Psoas muscle (tissue), 7 donors: ENCODE measurements at regions not wholly inside any gene's neighbourhood (a gene's known extent, or its start where the extent isn't known, plus 50 kb on each side); places are given as distances from the start of the nearest gene placed in this dataset.

ENCODE experiments used
- ATAC-seq, 4 donors: fragments of 200-7000 bp; cut with Tn5 transposase; one replicate each; pipeline ENCODE4 v1.9.1; 2020; ENCODE audit warnings: moderate library complexity in 3 of 4, mild to moderate bottlenecking in 2 of 4
- DNase-seq, 2 donors: peaks; one replicate each; pipeline ENCODE4 v3.0.0-alpha.2; 2020
- H3K27ac ChIP-seq: fragments of 200-600 bp; one replicate; pipeline ENCODE4 v1.8.0; 2022
- H3K27me3 ChIP-seq, 3 donors: fragments of 200-600 bp in 1 of 3; one replicate each; pipeline versions ENCODE4 v1.6.1 to v1.8.0; 2013 to 2022; ENCODE audit warnings: low read length in 2 of 3, mild to moderate bottlenecking in 2 of 3, moderate library complexity in 1 of 3; ENCODE audit not compliant: insufficient read depth in 3 of 3
- H3K36me3 ChIP-seq, 2 donors: fragments of 200-600 bp in 1 of 2; one replicate each; pipeline versions ENCODE4 v1.6.1 to v1.8.0; 2013 to 2022; ENCODE audit warnings: low read depth in 1 of 2, mild to moderate bottlenecking in 1 of 2, moderate library complexity in 1 of 2; ENCODE audit not compliant: insufficient read depth in 1 of 2
- H3K4me1 ChIP-seq: fragments of 200-600 bp; one replicate; pipeline ENCODE4 v1.8.0; 2022
- H3K4me3 ChIP-seq: fragments of 200-600 bp; one replicate; pipeline ENCODE4 v1.8.0; 2022; ENCODE audit warnings: mild to moderate bottlenecking
- H3K9me3 ChIP-seq: fragments of 200-600 bp; one replicate; pipeline ENCODE4 v1.8.0; 2022
- whole genome bisulfite sequencing, 3 donors: extraction: QIAGEN DNeasy Blood & Tissue Kit; methylation state at CpG; one replicate each; pipeline versions ENCODE4 v1.1.6 to v1.1.7; 2013; 5-methylcytosine and 5-hydroxymethylcytosine counted together
- intact Hi-C, 2 donors: fragments of 100-400 bp; cut with DNase I; formaldehyde crosslinking; loops; one replicate each; pipeline versions ENCODE4 v1.11.0 to v1.14.2; 2022
- TF ChIP-seq, protein P1 (sequence below): fragments of 200-600 bp; IDR thresholded peaks from one replicate; pipeline ENCODE4 v1.8.0; 2022; ENCODE audit warnings: antibody characterized with exemption
- donor health status: healthy with polysubstance abuse.
- donor health status: DM: no; HTN: no; CAD: no; lungs with moderate emphysema.
- donor health status: Bipolar disorder and iron deficiency.
- donor health status: healthy.
- donor health status: DM: yes; HTN: yes; CAD: no.
- donor health status: DM: no; HTN: no; CAD: no.
- donor health status: DM: yes; HTN: yes; CAD: no.

- 55 to 91% (median 84%) methylated on average over 2 of the region's 2 CpGs for WGBS, 3 donors
- no peak for DNase-seq
- intact Hi-C loops = no loop called here
Observed at GRCh38 chr15:95561463-95561862, 769.0 kb upstream of the NR2F2 start.

DNA sequence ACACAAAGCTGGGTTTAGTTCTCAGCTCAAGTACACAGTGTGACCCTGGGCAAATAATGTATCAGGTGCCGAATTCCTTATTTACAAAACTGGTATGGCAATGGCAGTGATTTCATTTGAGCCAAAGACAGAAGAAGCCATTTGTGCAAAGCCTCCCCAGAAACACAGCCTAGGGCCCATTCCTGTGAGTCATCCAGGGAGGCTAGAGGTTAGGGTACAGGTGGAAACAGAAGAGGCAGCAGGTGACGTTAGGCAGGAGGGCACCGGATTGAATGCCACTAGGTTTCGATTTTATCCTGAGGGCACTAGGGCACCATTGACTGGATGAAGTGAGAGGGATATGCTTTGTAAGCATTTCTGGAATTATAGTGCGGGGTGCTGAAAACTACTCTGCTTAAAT, 766.9 kb upstream of the NR2F2 start:
- H3K9me3 ChIP-seq = no peaks in the 10 kb centered on the region
- H3K27me3 ChIP-seq = peaks cover 2 to 4% (median 3%) of the 10 kb centered on the region in 3 donors
- TF ChIP-seq, protein P1, sequence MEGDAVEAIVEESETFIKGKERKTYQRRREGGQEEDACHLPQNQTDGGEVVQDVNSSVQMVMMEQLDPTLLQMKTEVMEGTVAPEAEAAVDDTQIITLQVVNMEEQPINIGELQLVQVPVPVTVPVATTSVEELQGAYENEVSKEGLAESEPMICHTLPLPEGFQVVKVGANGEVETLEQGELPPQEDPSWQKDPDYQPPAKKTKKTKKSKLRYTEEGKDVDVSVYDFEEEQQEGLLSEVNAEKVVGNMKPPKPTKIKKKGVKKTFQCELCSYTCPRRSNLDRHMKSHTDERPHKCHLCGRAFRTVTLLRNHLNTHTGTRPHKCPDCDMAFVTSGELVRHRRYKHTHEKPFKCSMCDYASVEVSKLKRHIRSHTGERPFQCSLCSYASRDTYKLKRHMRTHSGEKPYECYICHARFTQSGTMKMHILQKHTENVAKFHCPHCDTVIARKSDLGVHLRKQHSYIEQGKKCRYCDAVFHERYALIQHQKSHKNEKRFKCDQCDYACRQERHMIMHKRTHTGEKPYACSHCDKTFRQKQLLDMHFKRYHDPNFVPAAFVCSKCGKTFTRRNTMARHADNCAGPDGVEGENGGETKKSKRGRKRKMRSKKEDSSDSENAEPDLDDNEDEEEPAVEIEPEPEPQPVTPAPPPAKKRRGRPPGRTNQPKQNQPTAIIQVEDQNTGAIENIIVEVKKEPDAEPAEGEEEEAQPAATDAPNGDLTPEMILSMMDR = no peak
- no peak overlapping the region for H3K27ac ChIP-seq
- no peak for ATAC-seq
- H3K36me3 ChIP-seq = no peaks in the 10 kb centered on the region
- intact Hi-C loops = no loop called here
- no peak overlapping the region for H3K4me3 ChIP-seq
- DNase-seq = no peak
- WGBS, 3 donors = 95 to 99% (median 95%) methylated on average over 5 of the region's 5 CpGs
- H3K4me1 ChIP-seq = no peaks in the 10 kb centered on the region

More at GRCh38 chr15:95561463-95561862, 769.0 kb upstream of the NR2F2 start:
- peaks cover 0 to 3% (median 2%) of the 10 kb centered on the region in 3 donors for H3K27me3 ChIP-seq
- no peak overlapping the region for H3K27ac ChIP-seq
- no peak for ATAC-seq
- H3K4me1 ChIP-seq = peaks cover 8% of the 10 kb centered on the region
- TF ChIP-seq, protein P1 = no peak
- no peak overlapping the region for H3K4me3 ChIP-seq
- H3K9me3 ChIP-seq = no peaks in the 10 kb centered on the region
- no peaks in the 10 kb centered on the region for H3K36me3 ChIP-seq

DNA sequence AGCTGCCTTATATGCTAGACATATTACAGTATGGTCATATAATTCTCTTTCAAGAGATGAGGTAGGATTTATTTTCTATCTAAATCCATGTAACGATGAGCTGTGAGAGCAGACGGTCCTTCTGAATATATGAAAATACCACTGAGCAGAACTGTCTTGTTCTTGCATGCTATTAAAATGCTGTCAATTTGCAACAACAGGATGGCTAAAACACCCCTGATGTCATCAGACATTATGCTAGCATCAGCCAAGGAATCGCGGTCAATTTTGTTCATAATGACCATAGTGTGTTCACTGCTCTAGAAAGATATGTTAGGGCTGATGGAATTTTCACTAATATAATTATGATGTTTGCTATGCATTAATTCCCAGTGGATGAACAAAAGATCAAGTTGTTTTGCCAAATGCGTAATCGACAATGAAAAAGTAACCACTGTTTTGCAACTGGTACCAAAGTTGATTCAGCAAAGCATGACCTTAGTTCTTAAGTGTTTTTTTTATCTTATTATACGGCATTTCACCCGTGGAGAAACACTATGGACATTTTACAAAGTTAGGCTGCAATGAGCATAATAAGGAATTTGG, 765.4 kb upstream of the NR2F2 start:
- intact Hi-C loops = no loop called here
- H3K27ac ChIP-seq = no peak overlapping the region
- DNase-seq (no peak), ATAC-seq (no peak)
- no peaks in the 10 kb centered on the region for H3K4me1 ChIP-seq
- no peak overlapping the region for H3K4me3 ChIP-seq
- TF ChIP-seq, protein P1 = no peak
- H3K9me3 ChIP-seq = no peaks in the 10 kb centered on the region
- no peaks in the 10 kb centered on the region for H3K36me3 ChIP-seq
- 29 to 44% (median 32%) methylated on average over 8 of the region's 8 CpGs for WGBS, 3 donors
- H3K27me3 ChIP-seq = peaks cover 2 to 4% (median 3%) of the 10 kb centered on the region in 3 donors

DNA sequence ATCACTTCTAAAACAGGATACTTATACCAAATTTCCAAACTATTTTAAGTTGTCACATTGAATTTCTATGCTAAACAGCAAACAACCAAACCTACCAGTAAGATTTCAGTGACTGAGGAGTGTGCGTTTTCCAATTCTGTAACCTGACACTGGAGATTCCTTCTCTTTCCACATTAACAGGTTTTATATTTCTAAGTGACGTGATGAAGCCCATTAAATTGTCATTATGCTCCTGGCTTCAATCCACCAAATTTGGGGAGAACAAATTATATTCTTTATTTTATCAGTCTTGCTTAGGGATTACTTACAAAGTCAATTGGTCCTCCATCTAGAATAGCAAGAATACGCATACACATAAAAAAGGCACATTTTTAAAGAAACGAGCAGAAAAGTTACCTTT, 764.8 kb upstream of the NR2F2 start:
- WGBS, 3 donors = 30 to 45% (median 40%) methylated on average over 4 of the region's 4 CpGs
- Histone ChIP-seq H3K27ac (no peak overlapping the region), H3K27me3 (peaks cover 2 to 4% (median 3%) of the 10 kb centered on the region in 3 donors), H3K9me3 (no peaks in the 10 kb centered on the region), H3K36me3 (no peaks in the 10 kb centered on the region), H3K4me1 (no peaks in the 10 kb centered on the region), H3K4me3 (no peak overlapping the region)
- intact Hi-C loops = no loop called here
- TF ChIP-seq, protein P1 = no peak
- DNase-seq (no peak), ATAC-seq (no peak)

DNA sequence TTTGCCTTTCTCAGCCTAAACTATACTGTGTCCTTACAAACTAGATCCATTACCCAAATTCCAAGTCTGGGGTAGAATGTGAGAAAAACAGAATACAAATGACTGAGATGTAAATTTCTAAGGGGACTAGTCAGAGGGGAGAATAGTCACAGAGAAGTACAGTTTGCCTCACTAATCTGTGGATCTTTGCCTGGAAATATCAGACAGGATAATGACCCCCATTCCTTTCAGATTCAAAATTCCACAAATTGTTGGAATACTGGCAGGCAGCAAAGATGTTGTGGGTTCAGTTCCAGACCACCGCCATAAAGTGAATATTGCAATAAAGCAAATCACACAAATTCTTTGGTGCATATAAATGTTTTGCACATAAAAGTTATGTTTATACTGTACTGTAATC, 762.8 kb upstream of the NR2F2 start:
- intact Hi-C loops = no loop called here
- Histone ChIP-seq H3K4me1 (no peaks in the 10 kb centered on the region), H3K4me3 (no peak overlapping the region), H3K9me3 (peaks cover 4% of the 10 kb centered on the region), H3K27ac (no peak overlapping the region), H3K27me3 (peaks cover 0 to 4% (median 2%) of the 10 kb centered on the region in 3 donors), H3K36me3 (no peaks in the 10 kb centered on the region)
- DNase-seq (no peak), ATAC-seq (no peak)
- WGBS, 3 donors = 45 to 61% (median 59%) methylated on average over 1 of the region's 1 CpG
- TF ChIP-seq, protein P1 = no peak
